Right atrium auricular region (tissue), 2 donors: ENCODE measurements at regions not wholly inside any gene's neighbourhood (a gene's known extent, or its start where the extent isn't known, plus 50 kb on each side); places are given as distances from the start of the nearest gene placed in this dataset.
"Not testable (repeated sequence)": the region's sequence is repeated elsewhere in the genome, so short reads cannot be mapped to it uniquely, and the experiment has no call there.

ENCODE experiments used
- DNase-seq: peaks from one replicate; pipeline ENCODE4 v3.0.0-alpha.2; 2019; ENCODE audit warnings: low spot score
- H3K27ac ChIP-seq, 2 donors: fragments of 200-600 bp; sonication (generic); 1 replicate in 1 of 2; 2 replicates in 1 of 2; pipeline ENCODE4 v1.5.1; 2016 to 2019
- H3K27me3 ChIP-seq, 2 donors: fragments of 200-600 bp; sonication (generic); one replicate each; pipeline versions ENCODE4 v1.5.1 to v1.6.0; 2017 to 2019
- H3K36me3 ChIP-seq: fragments of 200-600 bp; sonication (generic); one replicate; pipeline ENCODE4 v1.5.1; 2016
- H3K4me1 ChIP-seq, 2 donors: fragments of 200-600 bp; sonication (generic); one replicate each; pipeline versions ENCODE4 v1.5.1 to v1.6.0; 2017 to 2019
- H3K4me3 ChIP-seq, 2 donors: fragments of 200-600 bp; sonication (generic); 1 replicate in 1 of 2; 2 replicates in 1 of 2; pipeline ENCODE4 v1.5.1; 2017 to 2019; ENCODE audit warnings: mild to moderate bottlenecking in 1 of 2, moderate library complexity in 1 of 2
- H3K9me3 ChIP-seq, 2 donors: fragments of 200-600 bp; sonication (generic); one replicate each; pipeline ENCODE4 v1.5.1; 2019
- CTCF ChIP-seq, 2 donors: fragments of 200-600 bp; sonication (generic); IDR thresholded peaks; one replicate each; pipeline ENCODE4 v1.5.1; 2019; ENCODE audit warnings: antibody characterized with exemption in 2 of 2

- Histone ChIP-seq H3K27ac (no peak overlapping the region), H3K36me3 (no peaks in the 10 kb centered on the region), H3K4me1 (no peaks in the 10 kb centered on the region), H3K27me3 (no peaks in the 10 kb centered on the region), H3K9me3 (peaks cover 0 to 9% of the 10 kb centered on the region in 2 donors), H3K4me3 (no peak overlapping the region)
- TF ChIP-seq CTCF (IDR thresholded peaks at IDR 0.05) = no peak
- DNase-seq = no peak
These were observed 594.7 kb downstream of the RAPGEF2 start for GRCh38 chr4:159697322-159698283.

- H3K4me1 ChIP-seq = no peaks in the 10 kb centered on the region
- H3K36me3 ChIP-seq = no peaks in the 10 kb centered on the region
- no peak overlapping the region for H3K4me3 ChIP-seq
- H3K9me3 ChIP-seq = peaks cover 0 to 9% of the 10 kb centered on the region in 2 donors
- no peak overlapping the region for H3K27ac ChIP-seq
- H3K27me3 ChIP-seq = no peaks in the 10 kb centered on the region
- no peak for DNase-seq
- TF ChIP-seq CTCF (IDR thresholded peaks at IDR 0.05) = no peak
These were observed 595.5 kb downstream of the RAPGEF2 start for GRCh38 chr4:159698336-159698735.

- no peak overlapping the region for H3K4me3 ChIP-seq
These were observed 599.3 kb downstream of the RAPGEF2 start for GRCh38 chr4:159702200-159702599.

GRCh38 chr4:159705334-159705733, 602.5 kb downstream of the RAPGEF2 start:
- Histone ChIP-seq H3K36me3 (no peaks in the 10 kb centered on the region), H3K4me1 (no peaks in the 10 kb centered on the region), H3K27ac (no peak overlapping the region), H3K27me3 (no peaks in the 10 kb centered on the region), H3K9me3 (peaks cover 0 to 6% of the 10 kb centered on the region in 2 donors), H3K4me3 (no peak overlapping the region)
- DNase-seq = no peak
- no peak for TF ChIP-seq CTCF (IDR thresholded peaks at IDR 0.05)

More at GRCh38 chr4:159702200-159702599, 599.3 kb downstream of the RAPGEF2 start:
- DNase-seq = no peak
- no peak for TF ChIP-seq CTCF (IDR thresholded peaks at IDR 0.05)
- H3K27me3 ChIP-seq = no peaks in the 10 kb centered on the region
- H3K9me3 ChIP-seq = peaks cover 0 to 9% of the 10 kb centered on the region in 2 donors
- H3K36me3 ChIP-seq = no peaks in the 10 kb centered on the region
- no peaks in the 10 kb centered on the region for H3K4me1 ChIP-seq
- no peak overlapping the region for H3K27ac ChIP-seq

GRCh38 chr4:159706704-159707103, 603.8 kb downstream of the RAPGEF2 start:
- no peak for TF ChIP-seq CTCF (IDR thresholded peaks at IDR 0.05)
- Histone ChIP-seq H3K4me1 (no peaks in the 10 kb centered on the region), H3K27ac (no peak overlapping the region), H3K27me3 (no peaks in the 10 kb centered on the region), H3K4me3 (no peak overlapping the region), H3K9me3 (peaks cover 0 to 6% of the 10 kb centered on the region in 2 donors), H3K36me3 (no peaks in the 10 kb centered on the region)
- DNase-seq = no peak

GRCh38 chr4:159715180-159715579, 612.3 kb downstream of the RAPGEF2 start:
- not testable (repeated sequence) for H3K36me3 ChIP-seq, DNase-seq, H3K27ac ChIP-seq, H3K9me3 ChIP-seq, H3K4me1 ChIP-seq, H3K27me3 ChIP-seq, H3K4me3 ChIP-seq
